ENCODE measurements at regions not wholly inside any gene's neighbourhood (a gene's known extent, or its start where the extent isn't known, plus 50 kb on each side); places are given as distances from the start of the nearest gene placed in this dataset.

- no peak overlapping the region for H3K4me3 ChIP-seq (ENCODE audit: low read length)
- no peak overlapping the region for H3K9ac ChIP-seq (ENCODE audit: low read length)
These were observed 63.2 kb downstream of the NENF start for GRCh38 chr1:212495766-212496494.

GRCh38 chr1:212496682-212497081, 64.0 kb downstream of the NENF start:
- Histone ChIP-seq H3K4me1 (ENCODE audit: control insufficient read depth, insufficient read depth, low read length) (no peaks in the 10 kb centered on the region), H3K9ac (ENCODE audit: low read length) (no peak overlapping the region), H3K27me3 (ENCODE audit: control insufficient read depth, insufficient read depth, low read length) (no peaks in the 10 kb centered on the region), H3K36me3 (ENCODE audit: control insufficient read depth, insufficient read depth, low read length) (no peaks in the 10 kb centered on the region), H3K27ac (ENCODE audit: low read depth, low read length) (no peak overlapping the region), H3K4me3 (ENCODE audit: low read length) (no peak overlapping the region)

More at GRCh38 chr1:212495766-212496494, 63.2 kb downstream of the NENF start:
- Histone ChIP-seq H3K27ac (ENCODE audit: low read depth, low read length) (no peak overlapping the region), H3K27me3 (ENCODE audit: control insufficient read depth, insufficient read depth, low read length) (no peaks in the 10 kb centered on the region), H3K4me1 (ENCODE audit: control insufficient read depth, insufficient read depth, low read length) (no peaks in the 10 kb centered on the region), H3K36me3 (ENCODE audit: control insufficient read depth, insufficient read depth, low read length) (no peaks in the 10 kb centered on the region)

- H3K9ac ChIP-seq (ENCODE audit: low read length): no peak overlapping the region
- H3K4me3 ChIP-seq (ENCODE audit: low read length): no peak overlapping the region
- H3K27me3 ChIP-seq (ENCODE audit: control insufficient read depth, insufficient read depth, low read length): no peaks in the 10 kb centered on the region
- H3K4me1 ChIP-seq (ENCODE audit: control insufficient read depth, insufficient read depth, low read length): no peaks in the 10 kb centered on the region
- H3K27ac ChIP-seq (ENCODE audit: low read depth, low read length): no peak overlapping the region
- H3K36me3 ChIP-seq (ENCODE audit: control insufficient read depth, insufficient read depth, low read length): no peaks in the 10 kb centered on the region
These were observed 64.8 kb downstream of the NENF start for GRCh38 chr1:212497553-212497952.

- H3K4me3 ChIP-seq (ENCODE audit: low read length): no peak overlapping the region
- H3K4me1 ChIP-seq (ENCODE audit: control insufficient read depth, insufficient read depth, low read length): no peaks in the 10 kb centered on the region
- no peaks in the 10 kb centered on the region for H3K36me3 ChIP-seq (ENCODE audit: control insufficient read depth, insufficient read depth, low read length)
- no peak overlapping the region for H3K27ac ChIP-seq (ENCODE audit: low read depth, low read length)
- no peak overlapping the region for H3K9ac ChIP-seq (ENCODE audit: low read length)
- no peaks in the 10 kb centered on the region for H3K27me3 ChIP-seq (ENCODE audit: control insufficient read depth, insufficient read depth, low read length)
These were observed 65.7 kb downstream of the NENF start for GRCh38 chr1:212498283-212499040.

GRCh38 chr1:212500351-212500750, 67.6 kb downstream of the NENF start:
- H3K27ac ChIP-seq (ENCODE audit: low read depth, low read length): no peak overlapping the region
- no peaks in the 10 kb centered on the region for H3K27me3 ChIP-seq (ENCODE audit: control insufficient read depth, insufficient read depth, low read length)
- no peak overlapping the region for H3K9ac ChIP-seq (ENCODE audit: low read length)

GRCh38 chr1:212500983-212501382, 68.3 kb downstream of the NENF start:
- Histone ChIP-seq H3K9ac (ENCODE audit: low read length) (no peak overlapping the region), H3K27ac (ENCODE audit: low read depth, low read length) (no peak overlapping the region), H3K36me3 (ENCODE audit: control insufficient read depth, insufficient read depth, low read length) (no peaks in the 10 kb centered on the region), H3K4me1 (ENCODE audit: control insufficient read depth, insufficient read depth, low read length) (no peaks in the 10 kb centered on the region), H3K27me3 (ENCODE audit: control insufficient read depth, insufficient read depth, low read length) (no peaks in the 10 kb centered on the region), H3K4me3 (ENCODE audit: low read length) (no peak overlapping the region)

More at GRCh38 chr1:212500351-212500750, 67.6 kb downstream of the NENF start:
- Histone ChIP-seq H3K4me3 (ENCODE audit: low read length) (no peak overlapping the region), H3K4me1 (ENCODE audit: control insufficient read depth, insufficient read depth, low read length) (no peaks in the 10 kb centered on the region), H3K36me3 (ENCODE audit: control insufficient read depth, insufficient read depth, low read length) (no peaks in the 10 kb centered on the region)

- H3K4me1 ChIP-seq (ENCODE audit: control insufficient read depth, insufficient read depth, low read length): no peaks in the 10 kb centered on the region
- H3K27me3 ChIP-seq (ENCODE audit: control insufficient read depth, insufficient read depth, low read length): no peaks in the 10 kb centered on the region
- no peak overlapping the region for H3K9ac ChIP-seq (ENCODE audit: low read length)
- H3K4me3 ChIP-seq (ENCODE audit: low read length): no peak overlapping the region
- H3K36me3 ChIP-seq (ENCODE audit: control insufficient read depth, insufficient read depth, low read length): no peaks in the 10 kb centered on the region
- no peak overlapping the region for H3K27ac ChIP-seq (ENCODE audit: low read depth, low read length)
These were observed 71.0 kb downstream of the NENF start for GRCh38 chr1:212503714-212504113.

- H3K36me3 ChIP-seq (ENCODE audit: control insufficient read depth, insufficient read depth, low read length): no peaks in the 10 kb centered on the region
- H3K4me3 ChIP-seq (ENCODE audit: low read length): no peak overlapping the region
- H3K27ac ChIP-seq (ENCODE audit: low read depth, low read length): no peak overlapping the region
- no peaks in the 10 kb centered on the region for H3K4me1 ChIP-seq (ENCODE audit: control insufficient read depth, insufficient read depth, low read length)
- no peaks in the 10 kb centered on the region for H3K27me3 ChIP-seq (ENCODE audit: control insufficient read depth, insufficient read depth, low read length)
- no peak overlapping the region for H3K9ac ChIP-seq (ENCODE audit: low read length)
These were observed 71.6 kb downstream of the NENF start for GRCh38 chr1:212504171-212504803.

- Histone ChIP-seq H3K4me3 (ENCODE audit: low read length) (no peak overlapping the region), H3K27me3 (ENCODE audit: control insufficient read depth, insufficient read depth, low read length) (no peaks in the 10 kb centered on the region), H3K27ac (ENCODE audit: low read depth, low read length) (no peak overlapping the region), H3K36me3 (ENCODE audit: control insufficient read depth, insufficient read depth, low read length) (no peaks in the 10 kb centered on the region), H3K9ac (ENCODE audit: low read length) (no peak overlapping the region), H3K4me1 (ENCODE audit: control insufficient read depth, insufficient read depth, low read length) (no peaks in the 10 kb centered on the region)
These were observed 73.9 kb downstream of the NENF start for GRCh38 chr1:212506666-212507065.

GRCh38 chr1:212507369-212507768, 74.6 kb downstream of the NENF start:
- H3K27me3 ChIP-seq (ENCODE audit: control insufficient read depth, insufficient read depth, low read length): no peaks in the 10 kb centered on the region
- no peak overlapping the region for H3K9ac ChIP-seq (ENCODE audit: low read length)
- H3K4me1 ChIP-seq (ENCODE audit: control insufficient read depth, insufficient read depth, low read length): no peaks in the 10 kb centered on the region
- no peaks in the 10 kb centered on the region for H3K36me3 ChIP-seq (ENCODE audit: control insufficient read depth, insufficient read depth, low read length)
- no peak overlapping the region for H3K4me3 ChIP-seq (ENCODE audit: low read length)
- H3K27ac ChIP-seq (ENCODE audit: low read depth, low read length): no peak overlapping the region

- peaks cover 2% of the 10 kb centered on the region for H3K4me1 ChIP-seq (ENCODE audit: control insufficient read depth, insufficient read depth, low read length)
- H3K27ac ChIP-seq (ENCODE audit: low read depth, low read length): no peak overlapping the region
- H3K4me3 ChIP-seq (ENCODE audit: low read length): no peak overlapping the region
- no peak overlapping the region for H3K9ac ChIP-seq (ENCODE audit: low read length)
- no peaks in the 10 kb centered on the region for H3K36me3 ChIP-seq (ENCODE audit: control insufficient read depth, insufficient read depth, low read length)
- peaks cover 3% of the 10 kb centered on the region for H3K27me3 ChIP-seq (ENCODE audit: control insufficient read depth, insufficient read depth, low read length)
These were observed 80.3 kb downstream of the NENF start for GRCh38 chr1:212512816-212513559.

GRCh38 chr1:212513586-212513985, 80.9 kb downstream of the NENF start:
- Histone ChIP-seq H3K9ac (ENCODE audit: low read length) (no peak overlapping the region), H3K4me1 (ENCODE audit: control insufficient read depth, insufficient read depth, low read length) (peaks cover 2% of the 10 kb centered on the region), H3K4me3 (ENCODE audit: low read length) (no peak overlapping the region), H3K27ac (ENCODE audit: low read depth, low read length) (no peak overlapping the region), H3K27me3 (ENCODE audit: control insufficient read depth, insufficient read depth, low read length) (peaks cover 3% of the 10 kb centered on the region), H3K36me3 (ENCODE audit: control insufficient read depth, insufficient read depth, low read length) (no peaks in the 10 kb centered on the region)

All from rectal smooth muscle tissue (tissue), 1 donor.